ENCODE measurements at regions not wholly inside any gene's neighbourhood (a gene's known extent, or its start where the extent isn't known, plus 50 kb on each side); places are given as distances from the start of the nearest gene placed in this dataset.

GRCh38 chr11:26271666-26272065 is 60.3 kb upstream of the ANO3 start (continued):
- no peak for TF ChIP-seq AFF4 (CRISPR knock-in tag; IDR thresholded peaks at IDR 0.05; ENCODE audit: borderline replicate concordance)

GRCh38 chr11:26276798-26277424 is 55.0 kb upstream of the ANO3 start:
- ChIA-PET POLR2A (no interaction called here), CTCF (interaction anchor here (0.5 to 1.7 kb wide), 3 partner anchors 9 to 1173 kb away, joined by 3 to 8 read pairs (median 6); no protein-coding TSS in a partner anchor)
- no peak for TF ChIP-seq PREB (CRISPR knock-in tag; IDR thresholded peaks at IDR 0.05; ENCODE audit: borderline replicate concordance)
- no peak for TF ChIP-seq FOXK1 (CRISPR knock-in tag; IDR thresholded peaks at IDR 0.05)
- TF ChIP-seq E2F5 (CRISPR knock-in tag; IDR thresholded peaks at IDR 0.05) = no peak
- peak; percentile 89 for TF ChIP-seq CTCF (IDR thresholded peaks at IDR 0.05)
- Mint-ChIP-seq H3K36me3 (no peaks in the 10 kb centered on the region), H3K4me1 (peaks cover 12% of the 10 kb centered on the region), H3K27ac (no peak overlapping the region), H3K27me3 (ENCODE audit: low read depth) (no peaks in the 10 kb centered on the region), H3K9me3 (no peaks in the 10 kb centered on the region), H3K4me3 (no peak overlapping the region)
- ATAC-seq (peak; percentile 93), DNase-seq (ENCODE audit: low spot score) (peak; percentile 79)

GRCh38 chr11:26278354-26278753 is 53.6 kb upstream of the ANO3 start:
- Mint-ChIP-seq H3K9me3 (no peaks in the 10 kb centered on the region), H3K27me3 (ENCODE audit: low read depth) (no peaks in the 10 kb centered on the region), H3K27ac (no peak overlapping the region), H3K4me3 (no peak overlapping the region), H3K36me3 (no peaks in the 10 kb centered on the region), H3K4me1 (peaks cover 12% of the 10 kb centered on the region)
- POLR2A ChIA-PET = no interaction called here
- ATAC-seq (no peak), DNase-seq (ENCODE audit: low spot score) (no peak)
- no peak for TF ChIP-seq NFATC4 (CRISPR knock-in tag; IDR thresholded peaks at IDR 0.05)
- no peak for TF ChIP-seq E2F1 (CRISPR knock-in tag; IDR thresholded peaks at IDR 0.05)
- TF ChIP-seq SMAD3 (CRISPR knock-in tag; IDR thresholded peaks at IDR 0.05; ENCODE audit: borderline replicate concordance) = no peak
- no peak for TF ChIP-seq RELA (CRISPR knock-in tag; IDR thresholded peaks at IDR 0.05; ENCODE audit: borderline replicate concordance)
- no peak for TF ChIP-seq ZNF512 (CRISPR knock-in tag; IDR thresholded peaks at IDR 0.05; ENCODE audit: borderline replicate concordance)
- TF ChIP-seq ZNF671 (CRISPR knock-in tag; IDR thresholded peaks at IDR 0.05) = no peak
- no peak for TF ChIP-seq CBFB (CRISPR knock-in tag; IDR thresholded peaks at IDR 0.05; ENCODE audit: low read depth)
- TF ChIP-seq CTCF (IDR thresholded peaks at IDR 0.05) = no peak
- TF ChIP-seq USF1 (CRISPR knock-in tag; IDR thresholded peaks at IDR 0.05) = no peak
- CTCF ChIA-PET = no interaction called here
